Activated T-cell treated with anti-CD3 and anti-CD28 coated beads for 24 hours (primary cell): ENCODE measurements at regions not wholly inside any gene's neighbourhood (a gene's known extent, or its start where the extent isn't known, plus 50 kb on each side); places are given as distances from the start of the nearest gene placed in this dataset.

Source experiments
- DNase-seq: peaks from one replicate; pipeline ENCODE4 v3.0.0-alpha.2; 2020; ENCODE audit warnings: low read depth

DNA sequence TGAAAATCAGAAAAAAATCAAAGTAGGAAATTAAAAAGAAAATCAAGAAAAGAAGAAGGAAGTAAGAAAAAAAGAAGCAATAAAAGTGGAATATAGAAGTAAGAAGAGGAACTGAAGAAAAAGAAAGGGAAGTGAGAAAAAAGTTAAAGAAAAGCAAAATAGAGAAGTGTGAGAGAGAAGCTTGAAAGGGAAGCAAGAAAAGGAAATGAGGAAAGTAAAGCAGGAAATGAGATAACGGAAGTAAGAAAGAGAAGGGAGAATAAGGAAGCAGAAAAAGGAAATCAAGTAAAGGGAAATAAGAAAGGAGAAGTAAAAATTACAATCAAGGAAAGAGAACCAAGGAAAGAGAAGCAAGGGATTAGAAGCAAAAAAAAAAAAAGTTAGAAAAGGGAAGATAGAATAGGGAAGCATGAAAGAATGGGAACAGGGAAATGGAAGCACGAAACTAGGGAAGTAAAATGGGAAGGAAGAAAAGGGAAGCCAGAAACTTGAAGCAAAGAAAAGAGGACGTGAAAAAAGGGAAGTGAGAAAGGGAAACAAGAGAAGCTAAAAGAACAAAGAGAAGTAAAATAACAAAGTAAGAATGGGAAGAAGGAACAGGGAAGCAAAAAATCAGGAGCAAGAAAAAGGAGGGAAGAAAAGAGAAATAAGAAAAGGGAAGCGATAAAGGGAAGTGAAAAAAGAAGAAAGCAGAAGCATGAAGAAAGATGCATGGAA is 243.3 kb upstream of the NCKAP5 start:
- DNase-seq: no peak

DNA sequence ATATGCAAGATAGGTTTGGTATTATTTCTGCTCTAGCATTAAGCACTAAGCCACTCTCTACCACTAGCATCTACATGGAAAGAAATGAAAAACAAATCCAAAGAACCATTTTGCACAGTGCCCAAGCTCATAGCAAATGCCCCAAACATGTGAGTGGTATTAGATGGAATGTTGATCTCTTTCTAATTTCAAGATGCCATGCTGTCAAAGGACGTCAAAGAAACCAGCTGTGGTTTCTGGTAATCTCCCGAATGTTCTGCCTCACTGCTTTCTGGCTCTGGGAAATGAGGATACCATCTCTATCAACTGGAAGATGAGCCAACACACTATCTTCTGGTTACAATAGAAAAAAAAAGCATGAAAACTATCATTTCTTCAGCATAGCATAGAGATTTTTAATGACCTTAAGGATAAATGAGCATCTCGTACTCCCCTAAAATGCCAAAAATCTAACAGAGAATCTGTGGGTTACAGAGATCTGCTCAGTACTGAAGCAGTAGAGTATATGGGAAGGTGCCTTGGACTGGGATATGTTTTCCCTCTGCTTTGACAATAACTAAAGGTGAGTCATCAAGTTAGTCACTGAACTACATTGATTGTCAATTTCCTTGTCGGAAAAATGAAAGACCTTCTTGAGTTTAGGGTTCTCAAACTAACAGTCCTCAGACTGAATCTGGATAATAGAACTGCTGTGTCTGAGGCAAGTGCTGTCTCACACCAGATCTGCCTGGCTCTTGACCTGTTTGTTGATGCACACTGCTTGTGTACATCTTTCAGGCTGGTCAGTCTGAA is 244.8 kb upstream of the NCKAP5 start:
- DNase-seq: no peak

- no peak for DNase-seq
Measured at GRCh38 chr2:133814890-133815289, 246.6 kb upstream of the NCKAP5 start.

DNA sequence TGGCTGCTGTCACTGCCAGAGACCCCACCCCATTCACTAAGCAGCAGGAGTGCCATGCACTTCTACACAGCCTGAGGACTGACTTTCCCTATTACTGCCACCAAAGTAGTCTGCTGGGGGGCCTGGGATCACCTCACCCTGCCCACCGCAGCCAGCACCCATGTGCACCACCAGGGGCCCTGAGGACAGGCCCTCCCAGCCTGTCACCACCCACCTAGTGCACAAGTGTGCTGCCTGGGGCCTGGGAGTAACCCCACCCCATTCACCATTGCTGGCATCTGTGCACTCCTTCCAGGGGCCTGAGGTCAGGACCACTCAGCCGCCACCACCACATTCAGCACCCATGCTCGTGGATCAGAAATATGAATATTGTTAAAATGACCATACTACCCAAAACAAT is 247.8 kb upstream of the NCKAP5 start:
- no peak for DNase-seq

- no peak for DNase-seq
Measured at GRCh38 chr2:133817680-133818566, 249.7 kb upstream of the NCKAP5 start.

- no peak for DNase-seq
Measured at GRCh38 chr2:133818661-133819060, 250.4 kb upstream of the NCKAP5 start.

DNA sequence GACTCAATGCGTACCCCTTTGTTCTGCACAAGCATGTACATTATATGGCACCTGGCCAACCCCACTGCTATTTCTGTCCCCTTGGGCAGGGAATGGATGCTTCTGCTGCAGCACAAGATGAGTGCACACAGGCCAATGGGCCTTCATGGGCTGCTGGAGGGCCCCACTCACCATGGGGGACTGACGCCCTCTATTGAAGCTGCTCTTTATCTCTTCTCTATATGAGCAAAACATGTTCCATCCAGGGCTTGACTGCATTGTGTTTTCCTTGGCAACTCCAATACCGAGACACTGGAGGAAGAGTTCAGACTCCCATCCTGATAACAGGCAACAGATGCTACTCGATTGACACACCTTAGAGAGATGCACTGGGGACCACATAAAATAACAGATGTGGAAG is 251.6 kb upstream of the NCKAP5 start:
- no peak for DNase-seq

GRCh38 chr2:133821107-133821760 is 253.0 kb upstream of the NCKAP5 start:
- no peak for DNase-seq

DNA sequence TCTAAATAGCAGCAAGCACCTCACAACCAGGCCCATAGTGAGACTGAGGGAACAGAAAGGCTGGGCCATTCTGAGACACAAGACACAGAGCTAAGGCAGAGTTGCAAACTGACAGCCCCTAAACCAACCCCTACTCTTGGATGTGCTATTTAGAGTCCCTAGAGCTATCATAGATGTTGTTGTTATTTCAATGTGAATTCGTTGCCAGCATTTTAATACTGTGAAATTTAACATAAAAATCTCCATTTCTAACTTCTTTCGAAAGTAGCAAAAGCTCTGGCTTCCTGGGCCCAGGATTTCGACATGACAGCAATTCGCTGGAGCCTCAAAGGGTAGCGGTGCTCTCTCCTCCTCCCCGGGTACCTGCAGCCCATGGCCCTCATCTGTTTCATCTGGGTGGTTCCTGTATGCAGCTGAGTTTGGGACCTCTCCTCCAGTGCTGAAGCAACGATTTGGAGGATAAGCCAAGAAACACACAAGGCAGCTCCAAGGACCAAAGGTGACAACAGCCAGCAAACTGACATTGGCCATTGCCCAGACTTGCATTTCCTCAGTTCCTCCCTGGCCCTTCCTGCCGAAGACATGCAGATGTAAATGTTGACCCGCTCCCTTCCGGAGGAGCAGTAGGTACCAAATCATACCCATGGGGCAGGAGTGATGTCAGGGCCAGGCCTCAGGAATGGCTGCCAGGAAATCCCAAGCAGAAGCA is 254.4 kb upstream of the NCKAP5 start:
- DNase-seq: no peak

- DNase-seq: no peak
Measured at GRCh38 chr2:133823226-133823550, 254.9 kb upstream of the NCKAP5 start.

GRCh38 chr2:133824869-133825268 is 256.6 kb upstream of the NCKAP5 start:
- no peak for DNase-seq

DNA sequence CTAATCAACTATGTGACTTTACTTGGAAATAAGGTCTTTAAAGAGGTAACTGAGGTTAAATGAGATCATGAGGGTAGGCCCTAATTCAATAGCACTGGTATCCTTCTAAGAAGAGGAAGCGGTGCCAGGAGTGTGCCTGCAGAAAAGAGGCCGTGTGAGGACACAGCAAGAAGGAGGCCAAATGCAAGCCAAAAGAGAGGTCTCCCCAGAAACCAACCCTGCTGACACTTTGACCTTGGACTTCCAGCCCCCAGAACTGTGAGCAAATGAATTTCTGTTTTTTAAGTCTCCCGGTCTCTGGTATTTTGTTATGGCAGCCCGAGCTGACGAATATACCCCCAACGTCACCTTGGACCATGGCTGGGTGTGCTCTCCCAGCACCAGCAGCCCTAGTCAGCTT is 257.5 kb upstream of the NCKAP5 start:
- no peak for DNase-seq

GRCh38 chr2:133828913-133829312 is 260.6 kb upstream of the NCKAP5 start:
- DNase-seq: no peak

- no peak for DNase-seq
Measured at GRCh38 chr2:133829450-133830020, 261.3 kb upstream of the NCKAP5 start.

DNA sequence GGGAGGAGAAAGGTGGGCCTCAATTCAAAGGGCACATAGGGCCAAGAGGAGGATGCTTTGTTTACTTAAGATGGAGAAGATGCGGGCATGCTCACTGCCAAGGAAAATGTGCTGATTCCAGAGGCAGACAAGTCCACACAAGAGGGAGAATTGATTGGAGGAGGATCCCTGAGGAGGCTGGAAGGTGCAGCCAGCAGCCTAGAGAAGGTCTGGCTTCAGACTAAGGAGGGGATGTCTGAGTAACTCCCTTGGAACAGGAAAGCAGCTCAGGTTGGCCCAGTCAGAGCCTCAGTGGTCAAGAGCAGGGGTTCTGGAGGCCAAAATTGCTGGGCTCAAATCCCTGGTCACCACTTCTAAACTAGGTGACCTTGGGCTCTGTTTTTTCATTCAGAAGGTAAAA is 265.5 kb upstream of the NCKAP5 start:
- no peak for DNase-seq

DNA sequence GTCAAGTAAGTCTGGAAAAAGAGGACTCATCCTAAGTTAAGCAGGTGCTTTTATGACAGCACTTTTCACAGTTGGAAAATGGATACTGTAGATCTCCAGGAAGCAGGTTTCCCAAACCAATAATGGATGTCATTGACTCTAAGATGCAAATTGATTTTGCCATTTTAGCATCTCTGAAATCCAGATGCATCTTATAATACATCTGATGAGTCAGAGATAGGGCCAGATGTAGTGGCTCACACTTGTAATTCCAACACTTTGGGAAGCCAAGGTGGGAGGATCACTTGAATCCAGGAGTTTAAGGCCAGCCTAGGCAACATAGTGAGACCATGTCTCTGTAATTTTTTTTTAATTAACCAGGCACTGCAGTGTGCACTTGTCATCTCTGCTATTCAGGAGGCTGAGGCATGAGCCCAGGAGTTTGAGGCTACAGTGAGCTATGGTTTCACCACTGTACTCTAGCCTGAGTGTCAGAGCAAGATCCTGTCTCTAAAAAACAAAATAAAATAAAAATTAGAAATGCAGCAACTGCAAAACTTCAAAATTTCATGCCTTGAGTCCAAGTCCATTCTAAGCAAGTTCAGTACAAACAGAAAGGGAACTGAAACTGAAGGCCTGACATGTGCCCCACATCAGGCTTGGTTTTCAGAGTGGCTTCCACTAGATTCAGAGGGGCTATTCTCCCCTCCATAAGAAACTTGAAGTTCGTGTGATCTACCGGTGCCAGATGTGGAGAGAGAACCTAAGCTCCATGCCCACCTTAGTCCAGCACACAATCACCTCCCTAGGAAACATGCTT is 267.8 kb upstream of the NCKAP5 start:
- DNase-seq: no peak

DNA sequence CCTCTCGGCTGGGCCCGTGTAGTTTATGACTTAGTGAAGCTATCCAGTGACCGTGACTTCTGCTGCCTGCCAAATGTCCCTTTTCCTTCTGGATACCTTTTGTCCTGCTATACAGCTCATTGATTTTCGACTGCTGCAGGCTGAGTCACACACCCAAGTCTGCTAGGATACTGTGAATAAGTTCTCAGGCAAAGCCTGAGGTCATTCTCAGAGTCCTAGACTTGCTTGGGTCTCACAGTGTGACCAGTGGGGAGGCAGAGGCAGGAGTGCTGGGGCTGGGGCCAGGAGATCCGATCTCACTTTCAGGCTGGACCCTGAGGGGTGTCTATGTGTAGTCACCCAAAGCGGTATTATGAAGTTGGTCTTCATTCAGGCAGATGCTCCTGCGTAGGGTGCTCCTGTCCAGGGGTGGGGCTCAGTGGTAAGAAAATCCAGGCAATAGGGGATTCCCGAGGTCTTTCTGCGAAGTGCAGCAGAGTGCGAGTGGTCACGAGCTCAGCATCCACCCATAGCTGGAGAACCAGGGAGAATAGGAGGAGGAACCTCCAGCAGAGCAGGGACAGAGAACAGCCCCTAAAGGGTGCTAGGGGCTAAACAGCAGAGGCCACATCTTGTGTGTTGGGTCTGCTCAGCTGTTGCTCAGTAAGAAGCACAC is 268.6 kb upstream of the NCKAP5 start:
- DNase-seq: no peak

DNA sequence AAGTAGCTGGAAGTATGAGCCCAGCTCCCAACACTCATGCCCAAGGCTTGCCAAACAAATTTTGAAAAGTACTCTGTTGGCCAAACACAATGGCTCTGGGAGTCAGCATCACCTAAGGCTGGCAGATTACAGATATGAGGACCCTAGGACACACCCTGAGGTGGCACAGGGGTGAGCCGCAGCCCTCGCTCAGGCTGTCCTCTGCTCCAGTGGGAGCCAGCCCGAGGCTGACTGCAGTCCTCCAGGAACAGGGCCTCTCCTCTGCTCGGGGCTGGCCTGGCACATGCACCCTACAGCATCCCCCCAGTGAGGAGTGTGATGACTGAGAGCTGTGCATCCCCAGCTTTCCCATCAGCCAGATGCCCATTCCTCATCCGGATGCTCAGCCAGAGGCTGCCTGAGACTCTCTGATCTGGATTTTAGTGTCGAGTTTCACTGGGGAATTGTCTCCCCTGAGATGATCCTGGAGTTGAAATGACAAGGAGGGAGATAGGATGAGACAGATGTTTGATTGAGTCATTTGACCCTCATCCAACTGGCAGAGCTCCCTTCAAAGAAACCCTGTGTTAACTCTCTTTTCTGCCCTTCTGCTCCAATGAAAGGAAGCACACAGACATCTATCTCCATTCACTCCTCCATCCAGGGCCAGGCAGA is 269.3 kb upstream of the NCKAP5 start:
- DNase-seq: no peak

GRCh38 chr2:133838642-133839365 is 270.5 kb upstream of the NCKAP5 start:
- DNase-seq: no peak
